GM18498 (cell line): ENCODE measurements at regions not wholly inside any gene's neighbourhood (a gene's known extent, or its start where the extent isn't known, plus 50 kb on each side); places are given as distances from the start of the nearest gene placed in this dataset.
"Not testable (repeated sequence)": the region's sequence is repeated elsewhere in the genome, so short reads cannot be mapped to it uniquely, and the experiment has no call there.

ENCODE experiments used
- ATAC-seq: cut with Tn5 transposase; IDR thresholded peaks from one replicate; pipeline ENCODE4 v1.9.1; 2021; ENCODE audit warnings: mild to moderate bottlenecking, moderate library complexity; ENCODE audit not compliant: unreplicated experiment

DNA sequence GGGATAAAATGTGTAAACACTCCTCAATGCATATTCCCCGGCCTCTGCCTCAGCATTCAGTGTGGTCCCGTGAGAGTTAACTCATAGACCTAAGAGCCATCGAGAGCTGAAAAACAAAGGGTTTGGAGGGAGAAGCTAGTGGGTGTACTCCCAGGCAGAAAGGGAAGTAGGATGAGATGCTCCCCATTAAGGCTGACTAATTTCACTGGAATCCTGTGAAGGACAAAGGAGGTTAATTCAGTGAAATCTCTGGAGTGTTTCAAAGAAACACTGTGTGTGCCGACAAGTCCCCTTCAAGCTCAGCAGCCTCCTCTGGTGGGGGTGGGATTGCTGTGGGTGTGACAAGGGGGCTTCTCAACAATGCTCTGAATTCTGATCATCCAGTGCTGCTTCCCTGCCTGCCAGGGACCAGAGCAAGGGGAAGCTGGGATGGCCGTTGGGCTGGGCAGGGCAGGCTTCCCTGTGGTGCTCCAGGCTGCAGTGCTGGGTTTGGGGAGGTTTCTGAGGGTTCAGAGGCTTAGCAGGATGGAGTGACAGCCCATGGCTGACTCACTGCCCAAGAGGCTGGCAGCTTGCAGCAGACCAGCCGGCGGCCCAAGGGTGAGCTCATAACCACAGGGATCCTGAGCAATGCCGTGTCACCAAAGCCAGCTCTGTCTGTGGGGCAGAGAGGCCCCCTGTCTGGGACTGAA, 61.4 kb upstream of the BMAL1 start:
- no peak for ATAC-seq

- no peak for ATAC-seq
These were observed 60.9 kb upstream of the BMAL1 start for GRCh38 chr11:13216711-13217075.

DNA sequence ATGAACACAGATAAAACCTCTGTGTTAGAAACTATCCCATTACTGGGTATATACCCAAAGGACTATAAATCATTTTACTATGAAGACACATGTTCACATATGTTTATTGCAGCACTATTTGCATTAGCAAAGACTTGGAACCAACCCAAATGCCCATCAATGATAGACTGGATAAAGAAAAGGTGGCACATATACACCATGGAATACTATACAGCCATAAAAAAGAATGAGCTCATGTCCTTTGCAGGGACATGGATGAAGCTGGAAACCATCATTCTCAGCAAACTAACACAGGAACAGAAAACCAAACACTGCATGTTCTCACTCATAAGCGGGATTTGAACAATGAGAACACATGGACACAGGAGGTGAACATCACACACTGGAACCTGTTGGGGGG, 58.9 kb upstream of the BMAL1 start:
- ATAC-seq: not testable (repeated sequence)

- ATAC-seq: no peak
These were observed 57.4 kb upstream of the BMAL1 start for GRCh38 chr11:13220148-13220547.

DNA sequence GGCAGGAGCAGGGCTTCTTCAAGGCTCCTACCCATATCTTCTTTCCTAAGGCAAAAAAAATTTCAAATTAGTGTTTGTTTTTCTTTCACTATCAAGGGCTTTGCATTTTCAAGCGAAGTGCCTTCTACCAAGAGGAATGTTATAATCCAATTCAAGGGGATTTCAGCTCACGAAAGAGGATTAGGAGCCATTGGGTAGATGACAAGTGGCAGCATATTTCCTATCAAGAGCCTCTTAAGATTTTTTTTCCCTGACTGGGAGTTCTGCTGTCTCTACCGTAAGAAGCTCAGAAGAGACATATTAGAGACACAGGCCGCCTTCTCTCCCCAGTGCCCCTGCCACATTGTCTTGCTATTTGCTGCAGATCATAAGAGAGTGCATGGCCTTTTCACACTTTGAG, 55.9 kb upstream of the BMAL1 start:
- ATAC-seq: no peak

DNA sequence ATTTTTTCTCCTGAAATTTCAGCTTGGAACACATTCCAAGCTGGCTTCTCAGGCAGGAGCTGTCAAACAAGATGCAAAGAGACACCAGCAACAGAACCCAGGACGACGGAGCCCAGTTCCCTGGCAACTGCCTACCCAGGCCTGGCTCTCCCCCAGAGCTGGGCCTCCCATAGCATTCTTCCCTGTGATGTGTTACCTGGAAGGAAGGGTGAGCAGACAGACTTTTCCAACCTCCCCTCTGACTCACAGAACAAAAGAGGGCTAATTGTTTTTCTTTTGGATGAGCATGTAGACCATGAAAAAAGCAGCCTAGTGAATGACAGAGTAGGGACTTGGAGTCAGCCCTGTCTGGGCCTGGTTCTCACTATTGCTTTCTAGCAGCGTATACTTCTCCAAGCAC, 55.3 kb upstream of the BMAL1 start:
- ATAC-seq: no peak

DNA sequence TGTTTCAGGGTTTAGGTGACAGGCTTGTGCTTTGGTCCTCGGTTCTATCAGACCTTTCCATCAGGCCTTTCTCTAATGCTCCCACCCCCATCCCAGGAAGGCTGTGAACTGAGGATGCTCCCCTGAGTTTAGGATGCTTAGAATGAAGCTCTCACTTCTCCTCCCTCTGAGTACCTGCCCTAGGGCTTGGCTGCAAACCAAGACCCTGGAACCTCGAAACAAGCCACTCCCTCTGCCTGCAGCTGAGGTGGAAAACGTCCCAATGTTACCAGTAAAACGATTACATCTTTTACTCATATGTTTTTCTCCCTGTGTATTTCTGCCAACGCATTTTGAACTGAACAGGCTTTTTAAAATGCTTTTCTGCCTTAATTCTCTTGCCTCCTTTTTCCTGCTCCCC, 54.5 kb upstream of the BMAL1 start:
- ATAC-seq: no peak

DNA sequence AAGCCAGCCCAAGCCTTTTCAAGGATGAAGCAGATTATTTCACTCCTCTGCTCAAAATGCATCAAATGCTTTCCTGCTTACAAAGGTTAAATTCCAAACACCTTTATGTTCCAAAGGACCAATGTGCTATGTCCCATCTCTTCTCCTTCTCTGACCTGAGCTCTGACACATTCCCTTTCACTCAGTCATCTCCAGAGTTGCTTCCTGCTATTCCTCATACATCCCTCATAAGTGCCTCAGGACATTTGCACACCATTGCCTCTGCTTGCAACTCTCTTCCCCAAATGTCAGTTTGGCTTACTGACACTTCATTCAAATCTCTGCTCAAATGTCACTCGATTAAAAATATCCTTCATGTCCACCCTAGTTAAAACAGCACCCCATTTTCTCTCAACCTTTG, 53.3 kb upstream of the BMAL1 start:
- ATAC-seq: no peak

GRCh38 chr11:13225038-13226001, 52.3 kb upstream of the BMAL1 start:
- no peak for ATAC-seq

GRCh38 chr11:13227676-13228255, 49.8 kb upstream of the BMAL1 start:
- ATAC-seq: no peak
